Neural cell (in vitro differentiated cells): ENCODE measurements at regions not wholly inside any gene's neighbourhood (a gene's known extent, or its start where the extent isn't known, plus 50 kb on each side); places are given as distances from the start of the nearest gene placed in this dataset.
"Not testable (repeated sequence)": the region's sequence is repeated elsewhere in the genome, so short reads cannot be mapped to it uniquely, and the experiment has no call there.

ENCODE experiments used
- H2AFZ ChIP-seq: fragments of 200-600, 300-800 bp; sonication (generic), shearing (Covaris generic); 2 replicates; pipeline ENCODE4 v1.6.0; 2014; ENCODE audit warnings: low read depth, mild to moderate bottlenecking, antibody characterized with exemption, low read length, moderate library complexity
- H3F3A ChIP-seq: fragments of 200-600 bp; shearing (Covaris generic); 2 replicates; pipeline ENCODE4 v1.6.1; 2016; ENCODE audit warnings: mild to moderate bottlenecking, moderate library complexity, mixed read lengths, antibody characterized with exemption, low read length; ENCODE audit not compliant: insufficient read depth, poor library complexity, severe bottlenecking
- H3K27ac ChIP-seq: fragments of 200-600, 300-800 bp; sonication (generic), shearing (Covaris generic); 2 replicates; pipeline ENCODE4 v1.5.1; 2014; ENCODE audit warnings: mild to moderate bottlenecking, low read length, moderate library complexity
- H3K27me3 ChIP-seq: fragments of 300-800, 200-600 bp; sonication (generic), shearing (Covaris generic); 2 replicates; pipeline ENCODE4 v1.6.0; 2014; ENCODE audit warnings: mild to moderate bottlenecking, low read depth, low read length, moderate library complexity; ENCODE audit not compliant: insufficient read depth
- H3K36me3 ChIP-seq: fragments of 300-800, 200-600 bp; sonication (generic), shearing (Covaris generic); 2 replicates; pipeline ENCODE4 v1.5.1; 2014; ENCODE audit warnings: mild to moderate bottlenecking, antibody characterized with exemption, low read length, moderate library complexity; ENCODE audit not compliant: insufficient read depth
- H3K4me2 ChIP-seq: fragments of 300-800, 200-600 bp; sonication (generic), shearing (Covaris generic); 2 replicates; pipeline ENCODE4 v1.6.0; 2014; ENCODE audit warnings: mild to moderate bottlenecking, low read length
- H3K4me3 ChIP-seq: fragments of 300-800, 200-600 bp; sonication (generic), shearing (Covaris generic); 2 replicates; pipeline ENCODE4 v1.5.1; 2014; ENCODE audit warnings: mild to moderate bottlenecking, low read length, moderate library complexity
- H3K79me2 ChIP-seq: fragments of 200-600 bp; shearing (Covaris generic); replicated peaks from 2 replicates; pipeline ENCODE4 v1.6.0; 2014; ENCODE audit warnings: mild to moderate bottlenecking, low read length, moderate library complexity; ENCODE audit not compliant: insufficient read depth
- H3K9ac ChIP-seq: fragments of 300-800, 200-600 bp; sonication (generic), shearing (Covaris generic); 2 replicates; pipeline ENCODE4 v1.6.1; 2016; ENCODE audit warnings: mild to moderate bottlenecking, low read length, mixed read lengths
- H3K9me2 ChIP-seq: fragments of 200-600 bp; shearing (Covaris generic); 2 replicates; pipeline ENCODE4 v1.6.1; 2016; ENCODE audit warnings: mild to moderate bottlenecking, low read length, mixed read lengths; ENCODE audit not compliant: insufficient read depth
- H3K9me3 ChIP-seq: fragments of 200-600, 300-800 bp; sonication (generic), shearing (Covaris generic); 2 replicates; pipeline ENCODE4 v1.6.1; 2016; ENCODE audit warnings: mild to moderate bottlenecking, mixed run types, low read length, moderate library complexity, mixed read lengths
- H4K20me1 ChIP-seq: fragments of 200-600 bp; shearing (Covaris generic); 2 replicates; pipeline ENCODE4 v1.6.1; 2016; ENCODE audit warnings: mild to moderate bottlenecking, mixed run types; ENCODE audit not compliant: insufficient read depth
- CTCF ChIP-seq: fragments of 450-650 bp; IDR thresholded peaks from 2 replicates; pipeline ENCODE4 v1.5.1; 2014; ENCODE audit warnings: antibody characterized with exemption, mild to moderate bottlenecking, moderate library complexity; ENCODE audit not compliant: poor library complexity, severe bottlenecking
- EP300 ChIP-seq: fragments of 450-650 bp; conservative IDR thresholded peaks from 2 replicates; pipeline ENCODE4 v1.6.1; 2014; ENCODE audit warnings: antibody characterized with exemption, mild to moderate bottlenecking, moderate library complexity; ENCODE audit not compliant: poor library complexity, severe bottlenecking
- EZH2 ChIP-seq: fragments of 200-600, 300-800 bp; shearing (Covaris generic), sonication (generic); IDR thresholded peaks from 2 replicates; pipeline ENCODE4 v1.6.1; 2014; ENCODE audit warnings: antibody characterized with exemption, low read length, borderline replicate concordance, mild to moderate bottlenecking; ENCODE audit not compliant: insufficient read depth, poor library complexity, severe bottlenecking
- MXI1 ChIP-seq: fragments of 450-650 bp; conservative IDR thresholded peaks from 2 replicates; pipeline ENCODE4 v1.6.1; 2014; ENCODE audit warnings: antibody characterized with exemption, mild to moderate bottlenecking; ENCODE audit not compliant: poor library complexity, severe bottlenecking
- POLR2AphosphoS5 ChIP-seq: IDR thresholded peaks from 2 replicates; pipeline ENCODE4 v1.6.1; 2012
- RAD21 ChIP-seq: fragments of 450-650 bp; conservative IDR thresholded peaks from 2 replicates; pipeline ENCODE4 v1.6.1; 2014; ENCODE audit warnings: antibody characterized with exemption, mild to moderate bottlenecking, moderate library complexity
- REST ChIP-seq: IDR thresholded peaks from 2 replicates; pipeline ENCODE4 v1.6.1; 2012; ENCODE audit warnings: borderline replicate concordance
- SMC3 ChIP-seq: fragments of 450-650 bp; conservative IDR thresholded peaks from 2 replicates; pipeline ENCODE4 v1.6.1; 2014; ENCODE audit warnings: antibody characterized with exemption, mild to moderate bottlenecking, moderate library complexity; ENCODE audit not compliant: poor library complexity
- TAF1 ChIP-seq: IDR thresholded peaks from 2 replicates; pipeline ENCODE4 v1.6.1; 2012; ENCODE audit warnings: low read depth

- no peaks in the 10 kb centered on the region for H3F3A ChIP-seq
- H2AFZ ChIP-seq = no peak overlapping the region
- no peaks in the 10 kb centered on the region for H3K9me2 ChIP-seq
- no peaks in the 10 kb centered on the region for H3K9me3 ChIP-seq
- no peak overlapping the region for H3K4me2 ChIP-seq
- no peaks in the 10 kb centered on the region for H3K27me3 ChIP-seq
- no peak overlapping the region for H3K4me3 ChIP-seq
- H3K27ac ChIP-seq = no peak overlapping the region
- H3K9ac ChIP-seq = no peak overlapping the region
- no peaks in the 10 kb centered on the region for H3K36me3 ChIP-seq
- H3K79me2 ChIP-seq = no peaks in the 10 kb centered on the region
- H4K20me1 ChIP-seq = no peaks in the 10 kb centered on the region
- TF ChIP-seq POLR2AphosphoS5 (no peak), EZH2 (no peak), TAF1 (no peak), RAD21 (no peak), REST (no peak), EP300 (no peak), SMC3 (no peak), MXI1 (no peak), CTCF (no peak)
Measured at GRCh38 chr16:26627958-26628357, 438.8 kb upstream of the C16orf82 start.

GRCh38 chr16:26631365-26631764, 435.4 kb upstream of the C16orf82 start:
- H3K4me3 ChIP-seq, H4K20me1 ChIP-seq, H3K27ac ChIP-seq, H3K9me3 ChIP-seq, H2AFZ ChIP-seq, H3K9ac ChIP-seq, H3F3A ChIP-seq, H3K27me3 ChIP-seq, H3K4me2 ChIP-seq, H3K36me3 ChIP-seq, H3K79me2 ChIP-seq, H3K9me2 ChIP-seq: not testable (repeated sequence)

- Histone ChIP-seq H3K36me3 (no peaks in the 10 kb centered on the region), H2AFZ (no peak overlapping the region), H3F3A (no peaks in the 10 kb centered on the region), H3K9me2 (no peaks in the 10 kb centered on the region), H4K20me1 (no peaks in the 10 kb centered on the region), H3K27me3 (no peaks in the 10 kb centered on the region), H3K79me2 (no peaks in the 10 kb centered on the region), H3K4me2 (no peak overlapping the region), H3K9me3 (no peaks in the 10 kb centered on the region), H3K4me3 (no peak overlapping the region), H3K27ac (no peak overlapping the region), H3K9ac (no peak overlapping the region)
- TF ChIP-seq REST (no peak), CTCF (no peak), RAD21 (no peak), EP300 (no peak), SMC3 (no peak), MXI1 (no peak), POLR2AphosphoS5 (no peak), EZH2 (no peak), TAF1 (no peak)
Measured at GRCh38 chr16:26642047-26642664, 424.6 kb upstream of the C16orf82 start.
